Retina (tissue), 1 donor: ENCODE measurements at regions not wholly inside any gene's neighbourhood (a gene's known extent, or its start where the extent isn't known, plus 50 kb on each side); places are given as distances from the start of the nearest gene placed in this dataset.

Experiments used
- DNase-seq: peaks from one replicate; pipeline ENCODE4 v3.0.0-alpha.2; 2016

- peak; percentile 23 for DNase-seq
Measured at GRCh38 chr6:54719131-54719530, 127.4 kb upstream of the FAM83B start.

- peak; percentile 28 for DNase-seq
Measured at GRCh38 chr6:54719633-54720032, 126.9 kb upstream of the FAM83B start.

- no peak for DNase-seq
Measured at GRCh38 chr6:54722328-54722727, 124.2 kb upstream of the FAM83B start.

GRCh38 chr6:54729716-54730115, 116.9 kb upstream of the FAM83B start:
- DNase-seq: no peak

- DNase-seq: no peak
Measured at GRCh38 chr6:54730767-54731630, 115.6 kb upstream of the FAM83B start.

GRCh38 chr6:54737247-54737646, 109.3 kb upstream of the FAM83B start:
- DNase-seq: no peak

- DNase-seq: no peak
Measured at GRCh38 chr6:54747955-54748354, 98.6 kb upstream of the FAM83B start.

- DNase-seq: no peak
Measured at GRCh38 chr6:54754406-54754805, 92.2 kb upstream of the FAM83B start.

- no peak for DNase-seq
Measured at GRCh38 chr6:54758340-54758739, 88.2 kb upstream of the FAM83B start.

GRCh38 chr6:54768494-54768893, 78.1 kb upstream of the FAM83B start:
- no peak for DNase-seq

- no peak for DNase-seq
Measured at GRCh38 chr6:54770328-54770727, 76.2 kb upstream of the FAM83B start.

GRCh38 chr6:54771968-54772367, 74.6 kb upstream of the FAM83B start:
- no peak for DNase-seq

- DNase-seq: no peak
Measured at GRCh38 chr6:54772610-54773009, 74.0 kb upstream of the FAM83B start.

GRCh38 chr6:54775576-54775975, 71.0 kb upstream of the FAM83B start:
- no peak for DNase-seq

GRCh38 chr6:54776891-54777290, 69.7 kb upstream of the FAM83B start:
- no peak for DNase-seq

GRCh38 chr6:54778731-54779130, 67.8 kb upstream of the FAM83B start:
- no peak for DNase-seq

GRCh38 chr6:54784011-54784410, 62.6 kb upstream of the FAM83B start:
- no peak for DNase-seq

- DNase-seq: no peak
Measured at GRCh38 chr6:54786154-54786553, 60.4 kb upstream of the FAM83B start.

GRCh38 chr6:54787825-54788224, 58.7 kb upstream of the FAM83B start:
- no peak for DNase-seq
